GM12892 (cell line): ENCODE measurements at regions not wholly inside any gene's neighbourhood (a gene's known extent, or its start where the extent isn't known, plus 50 kb on each side); places are given as distances from the start of the nearest gene placed in this dataset.

Experiments
- DNase-seq: peaks from one replicate; pipeline ENCODE4 v3.0.0; 2011; ENCODE audit not compliant: insufficient read length
- FAIRE-seq: peaks from 2 replicates; lab custom pipeline; 2011; peaks lifted over from hg19 to GRCh38; lab: Jason Lieb, UNC
- POLR2A ChIP-seq: IDR thresholded peaks from 2 replicates; pipeline ENCODE4 v1.6.1; 2011; ENCODE audit warnings: low read depth, low read length, control low read depth
- POLR2AphosphoS5 ChIP-seq: IDR thresholded peaks from 2 replicates; pipeline ENCODE4 v1.6.1; 2011; ENCODE audit warnings: low read depth, low read length, control low read depth
- TAF1 ChIP-seq: IDR thresholded peaks from 2 replicates; pipeline ENCODE4 v1.6.1; 2011; ENCODE audit warnings: low read depth, mild to moderate bottlenecking, control low read depth, low read length, borderline replicate concordance

- TF ChIP-seq TAF1, result no peak
- TF ChIP-seq POLR2A, result no peak
- no peak for TF ChIP-seq POLR2AphosphoS5
- FAIRE-seq, result no peak
- DNase-seq, result no peak
Measured at GRCh38 chr6:18675881-18676280, 288.7 kb downstream of the RNF144B start.

GRCh38 chr6:18676548-18676947, 289.4 kb downstream of the RNF144B start:
- no peak for FAIRE-seq
- TF ChIP-seq TAF1, result no peak
- no peak for TF ChIP-seq POLR2A
- no peak for TF ChIP-seq POLR2AphosphoS5
- no peak for DNase-seq

- DNase-seq (no peak), FAIRE-seq (no peak)
Measured at GRCh38 chr6:18680842-18681241, 293.7 kb downstream of the RNF144B start.

GRCh38 chr6:18681832-18682503, 294.8 kb downstream of the RNF144B start:
- TF ChIP-seq POLR2AphosphoS5 (no peak), TAF1 (no peak), POLR2A (no peak)
- FAIRE-seq, result no peak
- no peak for DNase-seq

More at GRCh38 chr6:18680842-18681241, 293.7 kb downstream of the RNF144B start:
- no peak for TF ChIP-seq TAF1
- no peak for TF ChIP-seq POLR2AphosphoS5
- TF ChIP-seq POLR2A, result no peak

- DNase-seq, result no peak
- FAIRE-seq, result no peak
- TF ChIP-seq POLR2AphosphoS5, result no peak
- no peak for TF ChIP-seq POLR2A
- TF ChIP-seq TAF1, result no peak
Measured at GRCh38 chr6:18684343-18684742, 297.2 kb downstream of the RNF144B start.

GRCh38 chr6:18692929-18693685, 306.0 kb downstream of the RNF144B start:
- TF ChIP-seq POLR2AphosphoS5 (no peak), POLR2A (no peak), TAF1 (no peak)
- DNase-seq (no peak), FAIRE-seq (no peak)

GRCh38 chr6:18693881-18694280, 306.7 kb downstream of the RNF144B start:
- TF ChIP-seq POLR2A (no peak), POLR2AphosphoS5 (no peak), TAF1 (no peak)
- DNase-seq (no peak), FAIRE-seq (no peak)

- TF ChIP-seq POLR2AphosphoS5, result no peak
- TF ChIP-seq POLR2A, result no peak
- TF ChIP-seq TAF1, result no peak
- DNase-seq (no peak), FAIRE-seq (no peak)
Measured at GRCh38 chr6:18703546-18703945, 316.4 kb downstream of the RNF144B start.

- no peak for DNase-seq
- FAIRE-seq, result no peak
- TF ChIP-seq TAF1 (no peak), POLR2AphosphoS5 (no peak), POLR2A (no peak)
Measured at GRCh38 chr6:18707714-18708439, 320.7 kb downstream of the RNF144B start.

- DNase-seq (no peak), FAIRE-seq (no peak)
- no peak for TF ChIP-seq POLR2A
- no peak for TF ChIP-seq POLR2AphosphoS5
- TF ChIP-seq TAF1, result no peak
Measured at GRCh38 chr6:18712595-18712994, 325.4 kb downstream of the RNF144B start.

GRCh38 chr6:18720075-18720474, 332.9 kb downstream of the RNF144B start:
- DNase-seq, result no peak
- FAIRE-seq, result no peak
- TF ChIP-seq POLR2A (no peak), TAF1 (no peak)

GRCh38 chr6:18724056-18724455, 336.9 kb downstream of the RNF144B start:
- FAIRE-seq (no peak), DNase-seq (no peak)
- TF ChIP-seq POLR2A (no peak), TAF1 (no peak), POLR2AphosphoS5 (no peak)
